Body of pancreas (tissue), 4 donors: ENCODE measurements at regions not wholly inside any gene's neighbourhood (a gene's known extent, or its start where the extent isn't known, plus 50 kb on each side); places are given as distances from the start of the nearest gene placed in this dataset.

Experiments used
- CTCF ChIP-seq, 7 experiments: fragments of 450-650 bp in 4 of 7; fragments of 200-600 bp in 3 of 7; sonication (generic) in 3 of 7; IDR thresholded peaks; one replicate each; pipeline ENCODE4 v1.5.1; 2016 to 2019; ENCODE audit warnings: antibody characterized with exemption in 7 of 7
- POLR2A ChIP-seq, 3 donors: fragments of 450-650 bp; IDR thresholded peaks; one replicate each; pipeline ENCODE4 v1.6.1; 2016; ENCODE audit warnings: antibody characterized with exemption in 3 of 3, mild to moderate bottlenecking in 2 of 3

GRCh38 chr5:144015961-144016360, 154.5 kb downstream of the YIPF5 start:
- TF ChIP-seq CTCF (IDR thresholded peaks at IDR 0.05), result no peak
- no peak for TF ChIP-seq POLR2A (IDR thresholded peaks at IDR 0.05)
